ENCODE measurements at regions not wholly inside any gene's neighbourhood (a gene's known extent, or its start where the extent isn't known, plus 50 kb on each side); places are given as distances from the start of the nearest gene placed in this dataset.

DNA sequence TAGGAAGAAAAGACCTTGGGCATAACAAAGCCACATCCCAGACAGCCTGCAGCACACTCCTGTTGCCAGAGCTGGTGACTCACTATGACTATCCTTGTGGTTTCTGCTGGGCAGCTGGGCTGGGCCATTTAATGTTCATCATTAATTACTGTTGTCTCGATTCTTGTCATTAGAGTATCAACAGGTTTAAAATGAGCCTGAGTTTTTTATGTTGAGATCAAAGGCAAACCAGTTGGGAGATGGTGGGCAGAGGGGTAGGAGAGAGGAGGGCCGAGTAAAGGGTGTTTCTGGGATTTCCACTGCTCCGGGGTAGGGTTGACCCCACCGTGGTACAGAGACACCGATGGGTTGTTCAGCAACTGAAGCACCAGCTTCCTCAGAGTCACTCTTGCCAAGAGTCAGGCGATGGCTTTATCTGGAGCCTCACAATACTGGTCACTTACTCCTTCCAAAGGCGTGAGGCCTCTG, 128.7 kb upstream of the LYZL1 start:
- no peak overlapping the region for H3K4me2 ChIP-seq (ENCODE audit: low read length)
- no peaks in the 10 kb centered on the region for H3F3A ChIP-seq (ENCODE audit: control insufficient read depth, insufficient read depth)
- H3K9me3 ChIP-seq (ENCODE audit: control insufficient read depth, insufficient read depth, low read length): no peaks in the 10 kb centered on the region
- no peaks in the 10 kb centered on the region for H4K20me1 ChIP-seq (ENCODE audit: control insufficient read depth, insufficient read depth, low read depth, low read length)
- TF ChIP-seq, protein P1, sequence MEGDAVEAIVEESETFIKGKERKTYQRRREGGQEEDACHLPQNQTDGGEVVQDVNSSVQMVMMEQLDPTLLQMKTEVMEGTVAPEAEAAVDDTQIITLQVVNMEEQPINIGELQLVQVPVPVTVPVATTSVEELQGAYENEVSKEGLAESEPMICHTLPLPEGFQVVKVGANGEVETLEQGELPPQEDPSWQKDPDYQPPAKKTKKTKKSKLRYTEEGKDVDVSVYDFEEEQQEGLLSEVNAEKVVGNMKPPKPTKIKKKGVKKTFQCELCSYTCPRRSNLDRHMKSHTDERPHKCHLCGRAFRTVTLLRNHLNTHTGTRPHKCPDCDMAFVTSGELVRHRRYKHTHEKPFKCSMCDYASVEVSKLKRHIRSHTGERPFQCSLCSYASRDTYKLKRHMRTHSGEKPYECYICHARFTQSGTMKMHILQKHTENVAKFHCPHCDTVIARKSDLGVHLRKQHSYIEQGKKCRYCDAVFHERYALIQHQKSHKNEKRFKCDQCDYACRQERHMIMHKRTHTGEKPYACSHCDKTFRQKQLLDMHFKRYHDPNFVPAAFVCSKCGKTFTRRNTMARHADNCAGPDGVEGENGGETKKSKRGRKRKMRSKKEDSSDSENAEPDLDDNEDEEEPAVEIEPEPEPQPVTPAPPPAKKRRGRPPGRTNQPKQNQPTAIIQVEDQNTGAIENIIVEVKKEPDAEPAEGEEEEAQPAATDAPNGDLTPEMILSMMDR (IDR thresholded peaks at IDR 0.05; ENCODE audit: low read depth, low read length, poor library complexity, severe bottlenecking): no peak
- TF ChIP-seq EZH2phosphoT487 (IDR thresholded peaks at IDR 0.05; ENCODE audit: borderline replicate concordance, low read length): no peak
- no peaks in the 10 kb centered on the region for H3K9me2 ChIP-seq (replicated peaks; ENCODE audit: control insufficient read depth, low read length)
- H3K4me1 ChIP-seq (ENCODE audit: control insufficient read depth, low read length): no peaks in the 10 kb centered on the region
- no peaks in the 10 kb centered on the region for H3K79me2 ChIP-seq (ENCODE audit: control insufficient read depth, low read length)
- no peaks in the 10 kb centered on the region for H3K36me3 ChIP-seq (ENCODE audit: control insufficient read depth, low read length)
- no peaks in the 10 kb centered on the region for H3K27me3 ChIP-seq (ENCODE audit: control insufficient read depth, low read length)
- H3K4me3 ChIP-seq (ENCODE audit: low read length): no peak overlapping the region
- no peak overlapping the region for H3K27ac ChIP-seq (ENCODE audit: low read depth, low read length)

DNA sequence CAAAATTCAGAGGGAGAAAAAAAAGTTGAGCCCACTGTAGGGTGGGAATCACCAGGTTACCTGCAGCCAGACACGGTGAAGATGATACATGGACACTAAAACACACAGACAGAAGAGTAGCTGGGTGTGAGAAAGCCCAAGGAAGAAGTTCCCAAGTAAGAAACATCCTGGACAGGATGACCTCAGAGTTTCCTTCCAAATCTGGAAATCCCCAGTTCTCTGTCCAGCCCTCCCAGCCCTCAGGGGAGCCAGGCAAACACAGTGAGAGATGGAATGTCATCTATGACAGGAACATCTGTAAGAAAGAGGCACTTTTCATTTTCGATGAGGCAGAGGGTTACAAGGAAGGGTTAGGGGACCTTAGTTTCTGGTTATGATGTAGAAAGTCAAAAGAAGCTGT, 125.1 kb upstream of the LYZL1 start:
- H3K9me2 ChIP-seq (replicated peaks; ENCODE audit: control insufficient read depth, low read length): no peaks in the 10 kb centered on the region
- H3K79me2 ChIP-seq (ENCODE audit: control insufficient read depth, low read length): no peaks in the 10 kb centered on the region
- H3F3A ChIP-seq (ENCODE audit: control insufficient read depth, insufficient read depth): no peaks in the 10 kb centered on the region
- H3K4me3 ChIP-seq (ENCODE audit: low read length): no peak overlapping the region
- H3K4me2 ChIP-seq (ENCODE audit: low read length): no peak overlapping the region
- H4K20me1 ChIP-seq (ENCODE audit: control insufficient read depth, insufficient read depth, low read depth, low read length): no peaks in the 10 kb centered on the region
- no peaks in the 10 kb centered on the region for H3K9me3 ChIP-seq (ENCODE audit: control insufficient read depth, insufficient read depth, low read length)
- no peak overlapping the region for H3K27ac ChIP-seq (ENCODE audit: low read depth, low read length)
- H3K4me1 ChIP-seq (ENCODE audit: control insufficient read depth, low read length): no peaks in the 10 kb centered on the region
- H3K36me3 ChIP-seq (ENCODE audit: control insufficient read depth, low read length): no peaks in the 10 kb centered on the region
- TF ChIP-seq EZH2phosphoT487 (IDR thresholded peaks at IDR 0.05; ENCODE audit: borderline replicate concordance, low read length): no peak
- TF ChIP-seq, protein P1 (IDR thresholded peaks at IDR 0.05; ENCODE audit: low read depth, low read length, poor library complexity, severe bottlenecking): no peak
- H3K27me3 ChIP-seq (ENCODE audit: control insufficient read depth, low read length): no peaks in the 10 kb centered on the region

DNA sequence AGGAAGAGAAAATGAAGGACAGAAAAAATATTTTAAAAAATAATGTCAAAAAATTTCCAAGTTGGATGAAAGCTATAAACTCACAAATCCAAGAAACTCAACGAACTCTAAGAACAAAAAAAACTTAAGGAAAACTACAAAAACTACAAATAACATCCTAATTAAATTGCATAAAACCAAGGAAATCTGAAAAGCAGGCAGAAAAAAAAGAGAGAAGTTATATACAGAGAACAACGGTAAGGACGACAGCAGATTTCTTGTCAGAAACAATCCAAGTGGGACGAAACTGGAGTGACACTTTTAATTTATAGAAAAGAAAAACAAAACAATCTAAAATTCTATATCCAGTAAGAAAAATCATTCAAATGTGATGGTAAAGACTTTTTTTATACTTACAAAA, 122.2 kb upstream of the LYZL1 start:
- H4K20me1 ChIP-seq (ENCODE audit: control insufficient read depth, insufficient read depth, low read depth, low read length): no peaks in the 10 kb centered on the region
- no peaks in the 10 kb centered on the region for H3K36me3 ChIP-seq (ENCODE audit: control insufficient read depth, low read length)
- no peaks in the 10 kb centered on the region for H3F3A ChIP-seq (ENCODE audit: control insufficient read depth, insufficient read depth)
- H3K4me1 ChIP-seq (ENCODE audit: control insufficient read depth, low read length): no peaks in the 10 kb centered on the region
- no peaks in the 10 kb centered on the region for H3K9me2 ChIP-seq (replicated peaks; ENCODE audit: control insufficient read depth, low read length)
- H3K9me3 ChIP-seq (ENCODE audit: control insufficient read depth, insufficient read depth, low read length): no peaks in the 10 kb centered on the region; the same call in 1 of the 2 replicates
- no peak overlapping the region for H3K27ac ChIP-seq (ENCODE audit: low read depth, low read length)
- TF ChIP-seq, protein P1 (IDR thresholded peaks at IDR 0.05; ENCODE audit: low read depth, low read length, poor library complexity, severe bottlenecking): no peak
- TF ChIP-seq EZH2phosphoT487 (IDR thresholded peaks at IDR 0.05; ENCODE audit: borderline replicate concordance, low read length): no peak
- H3K79me2 ChIP-seq (ENCODE audit: control insufficient read depth, low read length): no peaks in the 10 kb centered on the region
- no peak overlapping the region for H3K4me3 ChIP-seq (ENCODE audit: low read length)
- no peak overlapping the region for H3K4me2 ChIP-seq (ENCODE audit: low read length)
- H3K27me3 ChIP-seq (ENCODE audit: control insufficient read depth, low read length): no peaks in the 10 kb centered on the region

Measured in DOHH2 (cell line).